Mammary epithelial cell (primary cell): ENCODE measurements at regions not wholly inside any gene's neighbourhood (a gene's known extent, or its start where the extent isn't known, plus 50 kb on each side); places are given as distances from the start of the nearest gene placed in this dataset.

Experiments used
- CTCF ChIP-seq, 2 donors: IDR thresholded peaks in 1 of 2; conservative IDR thresholded peaks in 1 of 2; 2 replicates each; pipeline ENCODE4 v1.5.1; 2011 to 2012; ENCODE audit warnings: inconsistent platforms in 2 of 2, low read length in 2 of 2, mild to moderate bottlenecking in 2 of 2, control low read depth in 1 of 2, low read depth in 1 of 2; ENCODE audit not compliant: insufficient read depth in 1 of 2; ENCODE audit errors: extremely low read depth in 1 of 2
- EZH2 ChIP-seq: IDR thresholded peaks from 2 replicates; pipeline ENCODE4 v1.6.1; 2012; ENCODE audit warnings: low read length, inconsistent platforms, borderline replicate concordance

GRCh38 chr18:24584813-24585212, 124.4 kb downstream of the HRH4 start:
- no peak for TF ChIP-seq CTCF (conservative IDR thresholded peaks at IDR 0.05 in 1 of 2, IDR thresholded peaks at IDR 0.05 in 1 of 2; ENCODE audit: extremely low read depth in 1 of 2, insufficient read depth in 1 of 2, low read depth in 1 of 2, low read length in 2 of 2)
- no peak for TF ChIP-seq EZH2
